ENCODE measurements at regions not wholly inside any gene's neighbourhood (a gene's known extent, or its start where the extent isn't known, plus 50 kb on each side); places are given as distances from the start of the nearest gene placed in this dataset.

DNA sequence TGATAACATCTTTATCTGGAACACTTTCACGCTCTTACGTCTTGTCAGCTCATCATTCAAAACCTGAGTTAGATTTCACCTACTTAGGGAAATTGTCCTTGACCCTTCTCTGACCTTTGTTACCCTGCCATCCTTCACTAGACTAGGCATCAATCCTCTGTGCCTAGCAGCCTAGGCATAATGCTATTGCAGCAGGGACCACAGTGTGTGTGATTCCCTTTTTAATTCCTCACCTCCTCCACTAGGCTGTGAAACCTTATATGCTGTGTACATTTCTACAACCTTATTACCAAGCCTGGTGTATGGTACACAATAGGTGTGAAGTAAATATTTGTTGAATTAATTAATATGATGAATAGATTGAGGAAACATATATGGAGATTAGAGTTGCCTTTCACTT lies 66.7 kb upstream of the DEFB112 start:
- Histone ChIP-seq H3K9me2 (no peaks in the 10 kb centered on the region), H2AFZ (ENCODE audit: low read depth) (no peak overlapping the region), H3K9me3 (no peaks in the 10 kb centered on the region), H4K20me1 (ENCODE audit: insufficient read depth) (no peaks in the 10 kb centered on the region), H3K4me2 (no peak overlapping the region), H3K4me1 (ENCODE audit: control insufficient read depth in 1 of 2, insufficient read depth in 2 of 2, low read depth in 1 of 2, low read length in 1 of 2) (no peaks in the 10 kb centered on the region), H3K27ac (ENCODE audit: low read depth in 2 of 2, low read length in 1 of 2) (no peak overlapping the region), H3K36me3 (replicated peaks in 1 of 2; ENCODE audit: control insufficient read depth in 1 of 2, insufficient read depth in 2 of 2, low read length in 1 of 2) (no peaks in the 10 kb centered on the region), H3K9ac (no peak overlapping the region), H3K79me2 (ENCODE audit: insufficient read depth) (no peaks in the 10 kb centered on the region), H3K27me3 (ENCODE audit: insufficient read depth) (no peaks in the 10 kb centered on the region), H3K4me3 (ENCODE audit: low read depth in 2 of 2, low read length in 1 of 2) (no peak overlapping the region), H3F3A (replicated peaks; ENCODE audit: insufficient read depth) (no peaks in the 10 kb centered on the region)
- no peak for TF ChIP-seq MXI1 (IDR thresholded peaks at IDR 0.05; ENCODE audit: low read depth, low read length)
- no peak for TF ChIP-seq MEF2A (IDR thresholded peaks at IDR 0.05; ENCODE audit: borderline replicate concordance, low read depth)
- no peak for TF ChIP-seq RAD21 (IDR thresholded peaks at IDR 0.05; ENCODE audit: low read length)
- TF ChIP-seq, protein P1, sequence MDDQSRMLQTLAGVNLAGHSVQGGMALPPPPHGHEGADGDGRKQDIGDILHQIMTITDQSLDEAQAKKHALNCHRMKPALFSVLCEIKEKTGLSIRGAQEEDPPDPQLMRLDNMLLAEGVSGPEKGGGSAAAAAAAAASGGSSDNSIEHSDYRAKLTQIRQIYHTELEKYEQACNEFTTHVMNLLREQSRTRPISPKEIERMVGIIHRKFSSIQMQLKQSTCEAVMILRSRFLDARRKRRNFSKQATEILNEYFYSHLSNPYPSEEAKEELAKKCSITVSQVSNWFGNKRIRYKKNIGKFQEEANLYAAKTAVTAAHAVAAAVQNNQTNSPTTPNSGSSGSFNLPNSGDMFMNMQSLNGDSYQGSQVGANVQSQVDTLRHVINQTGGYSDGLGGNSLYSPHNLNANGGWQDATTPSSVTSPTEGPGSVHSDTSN (IDR thresholded peaks at IDR 0.05): no peak
- no peak for TF ChIP-seq POLR2AphosphoS5 (IDR thresholded peaks at IDR 0.05; ENCODE audit: low read depth, low read length)
- TF ChIP-seq YY1 (IDR thresholded peaks at IDR 0.05; ENCODE audit: low read depth): no peak
- TF ChIP-seq, protein P2, sequence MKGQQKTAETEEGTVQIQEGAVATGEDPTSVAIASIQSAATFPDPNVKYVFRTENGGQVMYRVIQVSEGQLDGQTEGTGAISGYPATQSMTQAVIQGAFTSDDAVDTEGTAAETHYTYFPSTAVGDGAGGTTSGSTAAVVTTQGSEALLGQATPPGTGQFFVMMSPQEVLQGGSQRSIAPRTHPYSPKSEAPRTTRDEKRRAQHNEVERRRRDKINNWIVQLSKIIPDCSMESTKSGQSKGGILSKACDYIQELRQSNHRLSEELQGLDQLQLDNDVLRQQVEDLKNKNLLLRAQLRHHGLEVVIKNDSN (IDR thresholded peaks at IDR 0.05; ENCODE audit: borderline replicate concordance, low read depth): no peak
- TF ChIP-seq, protein P3, sequence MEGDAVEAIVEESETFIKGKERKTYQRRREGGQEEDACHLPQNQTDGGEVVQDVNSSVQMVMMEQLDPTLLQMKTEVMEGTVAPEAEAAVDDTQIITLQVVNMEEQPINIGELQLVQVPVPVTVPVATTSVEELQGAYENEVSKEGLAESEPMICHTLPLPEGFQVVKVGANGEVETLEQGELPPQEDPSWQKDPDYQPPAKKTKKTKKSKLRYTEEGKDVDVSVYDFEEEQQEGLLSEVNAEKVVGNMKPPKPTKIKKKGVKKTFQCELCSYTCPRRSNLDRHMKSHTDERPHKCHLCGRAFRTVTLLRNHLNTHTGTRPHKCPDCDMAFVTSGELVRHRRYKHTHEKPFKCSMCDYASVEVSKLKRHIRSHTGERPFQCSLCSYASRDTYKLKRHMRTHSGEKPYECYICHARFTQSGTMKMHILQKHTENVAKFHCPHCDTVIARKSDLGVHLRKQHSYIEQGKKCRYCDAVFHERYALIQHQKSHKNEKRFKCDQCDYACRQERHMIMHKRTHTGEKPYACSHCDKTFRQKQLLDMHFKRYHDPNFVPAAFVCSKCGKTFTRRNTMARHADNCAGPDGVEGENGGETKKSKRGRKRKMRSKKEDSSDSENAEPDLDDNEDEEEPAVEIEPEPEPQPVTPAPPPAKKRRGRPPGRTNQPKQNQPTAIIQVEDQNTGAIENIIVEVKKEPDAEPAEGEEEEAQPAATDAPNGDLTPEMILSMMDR (IDR thresholded peaks at IDR 0.05): no peak
- TF ChIP-seq, protein P4, sequence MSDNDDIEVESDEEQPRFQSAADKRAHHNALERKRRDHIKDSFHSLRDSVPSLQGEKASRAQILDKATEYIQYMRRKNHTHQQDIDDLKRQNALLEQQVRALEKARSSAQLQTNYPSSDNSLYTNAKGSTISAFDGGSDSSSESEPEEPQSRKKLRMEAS (IDR thresholded peaks at IDR 0.05; ENCODE audit: low read depth): no peak
- TF ChIP-seq FOSL2 (IDR thresholded peaks at IDR 0.05; ENCODE audit: borderline replicate concordance, low read depth): no peak
- no peak for TF ChIP-seq ELF1 (IDR thresholded peaks at IDR 0.05)
- TF ChIP-seq, protein P5, sequence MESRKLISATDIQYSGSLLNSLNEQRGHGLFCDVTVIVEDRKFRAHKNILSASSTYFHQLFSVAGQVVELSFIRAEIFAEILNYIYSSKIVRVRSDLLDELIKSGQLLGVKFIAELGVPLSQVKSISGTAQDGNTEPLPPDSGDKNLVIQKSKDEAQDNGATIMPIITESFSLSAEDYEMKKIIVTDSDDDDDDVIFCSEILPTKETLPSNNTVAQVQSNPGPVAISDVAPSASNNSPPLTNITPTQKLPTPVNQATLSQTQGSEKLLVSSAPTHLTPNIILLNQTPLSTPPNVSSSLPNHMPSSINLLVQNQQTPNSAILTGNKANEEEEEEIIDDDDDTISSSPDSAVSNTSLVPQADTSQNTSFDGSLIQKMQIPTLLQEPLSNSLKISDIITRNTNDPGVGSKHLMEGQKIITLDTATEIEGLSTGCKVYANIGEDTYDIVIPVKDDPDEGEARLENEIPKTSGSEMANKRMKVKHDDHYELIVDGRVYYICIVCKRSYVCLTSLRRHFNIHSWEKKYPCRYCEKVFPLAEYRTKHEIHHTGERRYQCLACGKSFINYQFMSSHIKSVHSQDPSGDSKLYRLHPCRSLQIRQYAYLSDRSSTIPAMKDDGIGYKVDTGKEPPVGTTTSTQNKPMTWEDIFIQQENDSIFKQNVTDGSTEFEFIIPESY (IDR thresholded peaks at IDR 0.05; ENCODE audit: borderline replicate concordance, low read depth): no peak
- TF ChIP-seq SMC3 (IDR thresholded peaks at IDR 0.05; ENCODE audit: low read depth, low read length): no peak
- TF ChIP-seq GABPA (IDR thresholded peaks at IDR 0.05; ENCODE audit: low read depth): no peak
- TF ChIP-seq FOXM1 (IDR thresholded peaks at IDR 0.05; ENCODE audit: low read depth): no peak
- no peak for TF ChIP-seq NRF1 (IDR thresholded peaks at IDR 0.05; ENCODE audit: low read depth, low read length)
- TF ChIP-seq RFX5 (IDR thresholded peaks at IDR 0.05; ENCODE audit: low read length): no peak
- TF ChIP-seq TCF12 (IDR thresholded peaks at IDR 0.05): no peak
- POLR2A ChIA-PET: no interaction called here
- peak; percentile 5 for DNase-seq
- WGBS (ENCODE audit: low lambda C conversion rate): 53% methylated on average over 2 of the region's 2 CpGs
- CTCF ChIA-PET: interaction anchor here (2.4 kb wide), 1 partner anchor 12 kb away, joined by 6 read pairs; no protein-coding TSS in a partner anchor
